GM23338 (cell line): ENCODE measurements at regions not wholly inside any gene's neighbourhood (a gene's known extent, or its start where the extent isn't known, plus 50 kb on each side); places are given as distances from the start of the nearest gene placed in this dataset.

Source experiments
- ATAC-seq: fragments of 200-7000 bp; cut with Tn5 transposase; 3 replicates; pipeline ENCODE4 v1.9.1; 2020
- DNase-seq: peaks from one replicate; pipeline ENCODE4 v3.0.0-alpha.2; 2015; ENCODE audit warnings: low spot score
- H2AFZ ChIP-seq: fragments of 200-600 bp; sonication (generic); 2 replicates; pipeline ENCODE4 v1.8.0; 2016; ENCODE audit warnings: antibody characterized with exemption, mild to moderate bottlenecking, moderate library complexity
- H3F3A ChIP-seq: fragments of 200-600 bp; sonication (generic); replicated peaks from 2 replicates; pipeline ENCODE4 v1.8.0; 2017; ENCODE audit warnings: antibody characterized with exemption, mixed run types, low read depth
- H3K27ac ChIP-seq: fragments of 200-600 bp; sonication (generic); 2 replicates; pipeline ENCODE4 v1.6.1; 2016; ENCODE audit warnings: low read depth
- H3K27me3 ChIP-seq: fragments of 200-600 bp; sonication (generic); 2 replicates; pipeline ENCODE4 v1.8.0; 2016; ENCODE audit warnings: mild to moderate bottlenecking, mixed run types, moderate library complexity; ENCODE audit not compliant: insufficient read depth
- H3K36me3 ChIP-seq: fragments of 200-600 bp; sonication (generic); 2 replicates; pipeline ENCODE4 v1.8.0; 2016; ENCODE audit warnings: mild to moderate bottlenecking; ENCODE audit not compliant: insufficient read depth
- H3K4me1 ChIP-seq: fragments of 200-600 bp; sonication (generic); 2 replicates; pipeline ENCODE4 v1.8.0; 2016; ENCODE audit warnings: mild to moderate bottlenecking, moderate library complexity; ENCODE audit not compliant: insufficient read depth
- H3K4me2 ChIP-seq: fragments of 200-600 bp; sonication (generic); 2 replicates; pipeline ENCODE4 v1.7.1; 2017; ENCODE audit warnings: mixed run types
- H3K4me3 ChIP-seq: fragments of 200-600 bp; sonication (generic); 2 replicates; pipeline ENCODE4 v1.6.1; 2016; ENCODE audit warnings: mixed run types
- H3K79me2 ChIP-seq: fragments of 200-600 bp; sonication (generic); replicated peaks from 2 replicates; pipeline ENCODE4 v1.8.0; 2017; ENCODE audit warnings: mild to moderate bottlenecking; ENCODE audit not compliant: insufficient read depth
- H3K9me2 ChIP-seq: fragments of 200-600 bp; sonication (generic); 2 replicates; pipeline ENCODE4 v1.8.0; 2017; ENCODE audit not compliant: insufficient read depth
- H4K20me1 ChIP-seq: fragments of 200-600 bp; sonication (generic); replicated peaks from 2 replicates; pipeline ENCODE4 v1.8.0; 2017; ENCODE audit warnings: mild to moderate bottlenecking; ENCODE audit not compliant: insufficient read depth
- H3K27ac Mint-ChIP-seq: 2 replicates; pipeline ENCODE4 v1.8.0; 2020; ENCODE audit warnings: inconsistent platforms, mild to moderate bottlenecking, moderate library complexity, mixed read lengths
- H3K27me3 Mint-ChIP-seq: 3 replicates; pipeline ENCODE4 v1.8.0; 2022; ENCODE audit warnings: low read depth, mild to moderate bottlenecking, moderate library complexity, mixed read lengths, inconsistent platforms; ENCODE audit not compliant: insufficient read depth, poor library complexity
- H3K36me3 Mint-ChIP-seq: 3 replicates; pipeline ENCODE4 v1.8.0; 2021; ENCODE audit warnings: low read depth, mild to moderate bottlenecking, inconsistent platforms, moderate library complexity, mixed read lengths
- H3K4me1 Mint-ChIP-seq: 3 replicates; pipeline ENCODE4 v1.8.0; 2020; ENCODE audit warnings: mild to moderate bottlenecking, inconsistent platforms, mixed read lengths
- H3K4me3 Mint-ChIP-seq: 3 replicates; pipeline ENCODE4 v1.8.0; 2021; ENCODE audit warnings: moderate library complexity, mild to moderate bottlenecking, inconsistent platforms, mixed read lengths
- H3K9me3 Mint-ChIP-seq: 3 replicates; pipeline ENCODE4 v1.8.0; 2020; ENCODE audit warnings: moderate library complexity, mild to moderate bottlenecking, inconsistent platforms, mixed read lengths
- CREB1 ChIP-seq: fragments of 250-450 bp; sonication (Bioruptor Pico); IDR thresholded peaks from 2 replicates; pipeline ENCODE4 v1.5.0; 2020; ENCODE audit warnings: low read depth, mild to moderate bottlenecking, moderate library complexity
- ETS1 ChIP-seq: IDR thresholded peaks from 2 replicates; pipeline ENCODE4 v1.6.1; 2016; ENCODE audit warnings: antibody characterized with exemption
- EZH2phosphoT487 ChIP-seq: fragments of 200-600 bp; sonication (generic); IDR thresholded peaks from one replicate; pipeline ENCODE4 v1.8.1; 2018; ENCODE audit warnings: antibody characterized with exemption; ENCODE audit not compliant: unreplicated experiment
- JUNB ChIP-seq: IDR thresholded peaks from one replicate; pipeline ENCODE4 v1.6.1; 2016; ENCODE audit warnings: antibody characterized with exemption; ENCODE audit not compliant: unreplicated experiment
- NANOG ChIP-seq: IDR thresholded peaks from 2 replicates; pipeline ENCODE4 v1.6.1; 2016; ENCODE audit warnings: antibody characterized with exemption, borderline replicate concordance
- POLR2AphosphoS5 ChIP-seq: IDR thresholded peaks from 2 replicates; pipeline ENCODE4 v1.6.1; 2016; ENCODE audit warnings: antibody characterized with exemption, low read depth
- STAT1 ChIP-seq: IDR thresholded peaks from one replicate; pipeline ENCODE4 v1.6.1; 2016; ENCODE audit warnings: antibody characterized with exemption; ENCODE audit not compliant: unreplicated experiment
- ZNF114 ChIP-seq: fragments of 250-450 bp; sonication (Bioruptor Pico); IDR thresholded peaks from 2 replicates; pipeline ENCODE4 v1.5.0; 2020; ENCODE audit warnings: mild to moderate bottlenecking, moderate library complexity
- TF ChIP-seq, protein P1 (sequence below): fragments of 250-450 bp; sonication (Bioruptor Pico); IDR thresholded peaks from 2 replicates; pipeline ENCODE4 v1.5.0; 2020; ENCODE audit warnings: mild to moderate bottlenecking, moderate library complexity
- TF ChIP-seq, protein P2 (sequence below): IDR thresholded peaks from one replicate; pipeline ENCODE4 v1.6.1; 2018; ENCODE audit warnings: antibody characterized with exemption; ENCODE audit not compliant: unreplicated experiment

GRCh38 chr9:115740986-115741385 lies 412.6 kb upstream of the PAPPA start:
- Mint-ChIP-seq H3K4me3 (no peak overlapping the region), H3K36me3 (no peaks in the 10 kb centered on the region), H3K27me3 (peaks cover 2% of the 10 kb centered on the region), H3K27ac (no peak overlapping the region), H3K4me1 (no peaks in the 10 kb centered on the region), H3K9me3 (no peaks in the 10 kb centered on the region)
- no peaks in the 10 kb centered on the region for H3K4me1 ChIP-seq
- no peak for TF ChIP-seq JUNB
- TF ChIP-seq, protein P1, sequence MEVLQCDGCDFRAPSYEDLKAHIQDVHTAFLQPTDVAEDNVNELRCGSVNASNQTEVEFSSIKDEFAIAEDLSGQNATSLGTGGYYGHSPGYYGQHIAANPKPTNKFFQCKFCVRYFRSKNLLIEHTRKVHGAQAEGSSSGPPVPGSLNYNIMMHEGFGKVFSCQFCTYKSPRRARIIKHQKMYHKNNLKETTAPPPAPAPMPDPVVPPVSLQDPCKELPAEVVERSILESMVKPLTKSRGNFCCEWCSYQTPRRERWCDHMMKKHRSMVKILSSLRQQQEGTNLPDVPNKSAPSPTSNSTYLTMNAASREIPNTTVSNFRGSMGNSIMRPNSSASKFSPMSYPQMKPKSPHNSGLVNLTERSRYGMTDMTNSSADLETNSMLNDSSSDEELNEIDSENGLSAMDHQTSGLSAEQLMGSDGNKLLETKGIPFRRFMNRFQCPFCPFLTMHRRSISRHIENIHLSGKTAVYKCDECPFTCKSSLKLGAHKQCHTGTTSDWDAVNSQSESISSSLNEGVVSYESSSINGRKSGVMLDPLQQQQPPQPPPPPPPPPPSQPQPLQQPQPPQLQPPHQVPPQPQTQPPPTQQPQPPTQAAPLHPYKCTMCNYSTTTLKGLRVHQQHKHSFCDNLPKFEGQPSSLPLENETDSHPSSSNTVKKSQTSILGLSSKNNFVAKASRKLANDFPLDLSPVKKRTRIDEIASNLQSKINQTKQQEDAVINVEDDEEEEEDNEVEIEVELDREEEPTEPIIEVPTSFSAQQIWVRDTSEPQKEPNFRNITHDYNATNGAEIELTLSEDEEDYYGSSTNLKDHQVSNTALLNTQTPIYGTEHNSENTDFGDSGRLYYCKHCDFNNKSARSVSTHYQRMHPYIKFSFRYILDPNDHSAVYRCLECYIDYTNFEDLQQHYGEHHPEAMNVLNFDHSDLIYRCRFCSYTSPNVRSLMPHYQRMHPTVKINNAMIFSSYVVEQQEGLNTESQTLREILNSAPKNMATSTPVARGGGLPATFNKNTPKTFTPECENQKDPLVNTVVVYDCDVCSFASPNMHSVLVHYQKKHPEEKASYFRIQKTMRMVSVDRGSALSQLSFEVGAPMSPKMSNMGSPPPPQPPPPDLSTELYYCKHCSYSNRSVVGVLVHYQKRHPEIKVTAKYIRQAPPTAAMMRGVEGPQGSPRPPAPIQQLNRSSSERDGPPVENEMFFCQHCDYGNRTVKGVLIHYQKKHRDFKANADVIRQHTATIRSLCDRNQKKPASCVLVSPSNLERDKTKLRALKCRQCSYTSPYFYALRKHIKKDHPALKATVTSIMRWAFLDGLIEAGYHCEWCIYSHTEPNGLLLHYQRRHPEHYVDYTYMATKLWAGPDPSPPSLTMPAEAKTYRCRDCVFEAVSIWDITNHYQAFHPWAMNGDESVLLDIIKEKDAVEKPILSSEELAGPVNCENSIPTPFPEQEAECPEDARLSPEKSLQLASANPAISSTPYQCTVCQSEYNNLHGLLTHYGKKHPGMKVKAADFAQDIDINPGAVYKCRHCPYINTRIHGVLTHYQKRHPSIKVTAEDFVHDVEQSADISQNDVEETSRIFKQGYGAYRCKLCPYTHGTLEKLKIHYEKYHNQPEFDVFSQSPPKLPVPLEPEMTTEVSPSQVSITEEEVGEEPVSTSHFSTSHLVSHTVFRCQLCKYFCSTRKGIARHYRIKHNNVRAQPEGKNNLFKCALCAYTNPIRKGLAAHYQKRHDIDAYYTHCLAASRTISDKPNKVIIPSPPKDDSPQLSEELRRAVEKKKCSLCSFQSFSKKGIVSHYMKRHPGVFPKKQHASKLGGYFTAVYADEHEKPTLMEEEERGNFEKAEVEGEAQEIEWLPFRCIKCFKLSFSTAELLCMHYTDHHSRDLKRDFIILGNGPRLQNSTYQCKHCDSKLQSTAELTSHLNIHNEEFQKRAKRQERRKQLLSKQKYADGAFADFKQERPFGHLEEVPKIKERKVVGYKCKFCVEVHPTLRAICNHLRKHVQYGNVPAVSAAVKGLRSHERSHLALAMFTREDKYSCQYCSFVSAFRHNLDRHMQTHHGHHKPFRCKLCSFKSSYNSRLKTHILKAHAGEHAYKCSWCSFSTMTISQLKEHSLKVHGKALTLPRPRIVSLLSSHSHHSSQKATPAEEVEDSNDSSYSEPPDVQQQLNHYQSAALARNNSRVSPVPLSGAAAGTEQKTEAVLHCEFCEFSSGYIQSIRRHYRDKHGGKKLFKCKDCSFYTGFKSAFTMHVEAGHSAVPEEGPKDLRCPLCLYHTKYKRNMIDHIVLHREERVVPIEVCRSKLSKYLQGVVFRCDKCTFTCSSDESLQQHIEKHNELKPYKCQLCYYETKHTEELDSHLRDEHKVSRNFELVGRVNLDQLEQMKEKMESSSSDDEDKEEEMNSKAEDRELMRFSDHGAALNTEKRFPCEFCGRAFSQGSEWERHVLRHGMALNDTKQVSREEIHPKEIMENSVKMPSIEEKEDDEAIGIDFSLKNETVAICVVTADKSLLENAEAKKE, result no peak
- TF ChIP-seq POLR2AphosphoS5, result no peak
- TF ChIP-seq EZH2phosphoT487, result no peak
- TF ChIP-seq ZNF114 (CRISPR knock-in tag), result no peak
- no peak for TF ChIP-seq STAT1
- no peak for TF ChIP-seq CREB1
- TF ChIP-seq ETS1, result no peak
- TF ChIP-seq, protein P2, sequence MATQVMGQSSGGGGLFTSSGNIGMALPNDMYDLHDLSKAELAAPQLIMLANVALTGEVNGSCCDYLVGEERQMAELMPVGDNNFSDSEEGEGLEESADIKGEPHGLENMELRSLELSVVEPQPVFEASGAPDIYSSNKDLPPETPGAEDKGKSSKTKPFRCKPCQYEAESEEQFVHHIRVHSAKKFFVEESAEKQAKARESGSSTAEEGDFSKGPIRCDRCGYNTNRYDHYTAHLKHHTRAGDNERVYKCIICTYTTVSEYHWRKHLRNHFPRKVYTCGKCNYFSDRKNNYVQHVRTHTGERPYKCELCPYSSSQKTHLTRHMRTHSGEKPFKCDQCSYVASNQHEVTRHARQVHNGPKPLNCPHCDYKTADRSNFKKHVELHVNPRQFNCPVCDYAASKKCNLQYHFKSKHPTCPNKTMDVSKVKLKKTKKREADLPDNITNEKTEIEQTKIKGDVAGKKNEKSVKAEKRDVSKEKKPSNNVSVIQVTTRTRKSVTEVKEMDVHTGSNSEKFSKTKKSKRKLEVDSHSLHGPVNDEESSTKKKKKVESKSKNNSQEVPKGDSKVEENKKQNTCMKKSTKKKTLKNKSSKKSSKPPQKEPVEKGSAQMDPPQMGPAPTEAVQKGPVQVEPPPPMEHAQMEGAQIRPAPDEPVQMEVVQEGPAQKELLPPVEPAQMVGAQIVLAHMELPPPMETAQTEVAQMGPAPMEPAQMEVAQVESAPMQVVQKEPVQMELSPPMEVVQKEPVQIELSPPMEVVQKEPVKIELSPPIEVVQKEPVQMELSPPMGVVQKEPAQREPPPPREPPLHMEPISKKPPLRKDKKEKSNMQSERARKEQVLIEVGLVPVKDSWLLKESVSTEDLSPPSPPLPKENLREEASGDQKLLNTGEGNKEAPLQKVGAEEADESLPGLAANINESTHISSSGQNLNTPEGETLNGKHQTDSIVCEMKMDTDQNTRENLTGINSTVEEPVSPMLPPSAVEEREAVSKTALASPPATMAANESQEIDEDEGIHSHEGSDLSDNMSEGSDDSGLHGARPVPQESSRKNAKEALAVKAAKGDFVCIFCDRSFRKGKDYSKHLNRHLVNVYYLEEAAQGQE, result no peak
- no peak for TF ChIP-seq NANOG
- H3K27me3 ChIP-seq, result no peaks in the 10 kb centered on the region
- no peaks in the 10 kb centered on the region for H3F3A ChIP-seq
- H3K4me3 ChIP-seq, result no peak overlapping the region
- no peaks in the 10 kb centered on the region for H3K36me3 ChIP-seq
- no peaks in the 10 kb centered on the region; the same call in 1 of the 2 replicates for H4K20me1 ChIP-seq
- no peak overlapping the region for H3K27ac ChIP-seq
- H3K79me2 ChIP-seq, result no peaks in the 10 kb centered on the region
- no peak overlapping the region for H2AFZ ChIP-seq
- no peak overlapping the region for H3K4me2 ChIP-seq
- ATAC-seq (no peak), DNase-seq (no peak)
- no peaks in the 10 kb centered on the region for H3K9me2 ChIP-seq
